PC-3 (cell line): ENCODE measurements at regions not wholly inside any gene's neighbourhood (a gene's known extent, or its start where the extent isn't known, plus 50 kb on each side); places are given as distances from the start of the nearest gene placed in this dataset.
"Not testable (repeated sequence)": the region's sequence is repeated elsewhere in the genome, so short reads cannot be mapped to it uniquely, and the experiment has no call there.

ENCODE experiments used
- CTCF ChIP-seq: fragments of 300-600 bp; sonication (generic); conservative IDR thresholded peaks from 2 replicates; pipeline ENCODE4 v1.5.1; 2017; ENCODE audit warnings: antibody characterized with exemption, low read depth, mild to moderate bottlenecking, low read length
- EZH2 ChIP-seq: fragments of 300-600 bp; sonication (generic); IDR thresholded peaks from one replicate; pipeline ENCODE4 v1.6.1; 2017; ENCODE audit warnings: antibody characterized with exemption, mild to moderate bottlenecking, low read length; ENCODE audit not compliant: unreplicated experiment
- EZH2phosphoT487 ChIP-seq: fragments of 300-600 bp; sonication (generic); IDR thresholded peaks from 2 replicates; pipeline ENCODE4 v1.6.1; 2018; ENCODE audit warnings: mild to moderate bottlenecking, antibody characterized with exemption, low read length, borderline replicate concordance

- not testable (repeated sequence) for TF ChIP-seq CTCF, EZH2, EZH2phosphoT487
Observed at GRCh38 chr1:83476518-83476917, 522.4 kb downstream of the TTLL7 start.
